Posterior cingulate gyrus (tissue), 11 donors: ENCODE measurements at regions not wholly inside any gene's neighbourhood (a gene's known extent, or its start where the extent isn't known, plus 50 kb on each side); places are given as distances from the start of the nearest gene placed in this dataset.

Experiments
- DNase-seq, 10 donors: peaks; one replicate each; pipeline versions ENCODE4 v3.0.0 to v3.0.0-alpha.2; 2020 to 2021; ENCODE audit warnings: mixed read lengths in 3 of 10
- intact Hi-C: fragments of 100-400 bp; cut with DNase I; formaldehyde crosslinking; loops from one replicate; pipeline ENCODE4 v1.15.1; 2023

GRCh38 chr1:65059930-65060538, 88.0 kb upstream of the AK4 start:
- intact Hi-C loops: loop anchor here (5.0 kb wide), 1 partner anchor 152 kb away; no protein-coding TSS in a partner anchor
- no peak for DNase-seq

DNA sequence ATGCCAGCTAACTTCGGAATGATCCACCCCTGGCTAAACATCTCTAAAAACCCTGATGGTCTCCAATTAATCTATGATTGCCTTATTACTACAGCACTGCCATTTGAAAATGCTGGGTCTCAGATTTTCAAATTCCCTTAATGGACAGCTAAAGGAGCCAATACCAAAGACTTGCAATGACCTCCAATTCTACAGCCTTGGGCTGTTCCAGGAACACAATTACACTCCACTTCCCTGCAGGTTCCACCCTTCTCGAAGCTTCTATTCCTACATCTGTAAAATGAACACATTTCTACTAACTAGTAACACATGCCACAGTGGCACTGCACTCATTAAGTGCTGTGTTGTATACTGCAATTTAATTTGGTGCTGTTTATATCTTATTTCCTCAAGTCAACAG, 85.7 kb upstream of the AK4 start:
- intact Hi-C loops: no loop called here
- DNase-seq: no peak

DNA sequence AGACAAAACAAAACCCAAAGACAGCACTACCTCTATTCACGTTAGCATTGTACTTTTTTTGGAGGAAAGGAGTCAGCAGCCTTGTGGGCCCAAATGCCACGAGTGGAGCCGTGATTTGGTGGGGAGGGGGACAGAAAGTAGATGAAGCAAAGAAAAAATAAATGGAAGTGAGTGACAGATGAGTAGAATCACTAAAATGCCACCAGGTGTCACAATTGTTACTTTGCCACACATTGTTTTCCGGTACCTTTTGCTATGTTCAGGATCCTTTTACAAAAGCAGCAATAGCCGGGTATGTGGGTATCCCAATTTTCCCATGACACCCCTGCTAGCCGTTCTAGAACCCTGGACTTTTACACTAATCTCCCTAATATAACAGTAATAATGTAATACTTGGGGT, 85.0 kb upstream of the AK4 start:
- intact Hi-C loops: no loop called here
- DNase-seq: peak in 1 of 10 donors; percentile 28

- intact Hi-C loops: loop anchor here (5.0 kb wide), 2 partner anchors 82 to 98 kb away; partner anchors contain the start of genes AK4 and JAK1
Measured at GRCh38 chr1:65064981-65065380, 83.0 kb upstream of the AK4 start.

GRCh38 chr1:65065524-65066418, 82.2 kb upstream of the AK4 start:
- intact Hi-C loops: loop anchor here (5.0 kb wide), 2 partner anchors 82 to 98 kb away; partner anchors contain the start of genes AK4 and JAK1
- DNase-seq: peak in 4 of 10 donors; percentile 32 to 77 (median 36)

More at GRCh38 chr1:65064981-65065380, 83.0 kb upstream of the AK4 start:
- no peak for DNase-seq

DNA sequence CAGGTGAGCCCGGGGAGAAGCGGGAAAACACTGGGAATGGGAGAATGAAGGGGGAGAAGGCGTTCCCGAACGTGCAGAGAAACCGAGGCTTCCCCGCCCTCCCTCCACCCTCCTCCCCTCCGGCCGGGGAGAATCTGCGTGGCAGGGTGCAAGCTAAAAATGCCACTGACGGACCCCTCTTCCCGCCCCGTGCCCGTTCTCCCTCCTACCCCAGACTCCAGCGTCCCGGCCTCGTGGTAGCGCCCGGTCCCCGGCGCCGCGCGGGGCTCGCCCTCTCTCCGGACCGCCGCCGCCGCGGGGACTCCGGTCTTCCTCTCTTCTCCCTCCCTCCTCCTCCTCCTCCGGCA, 81.6 kb upstream of the AK4 start:
- no peak for DNase-seq
- intact Hi-C loops: loop anchor here (5.0 kb wide), 2 partner anchors 81 to 99 kb away; partner anchors contain the start of genes AK4 and JAK1

GRCh38 chr1:65066766-65067490, 81.1 kb upstream of the AK4 start:
- intact Hi-C loops: loop anchor here (5.0 kb wide), 2 partner anchors 80 to 100 kb away; partner anchors contain the start of genes AK4 and JAK1
- peak; percentile 75 to 97 (median 83) for DNase-seq

DNA sequence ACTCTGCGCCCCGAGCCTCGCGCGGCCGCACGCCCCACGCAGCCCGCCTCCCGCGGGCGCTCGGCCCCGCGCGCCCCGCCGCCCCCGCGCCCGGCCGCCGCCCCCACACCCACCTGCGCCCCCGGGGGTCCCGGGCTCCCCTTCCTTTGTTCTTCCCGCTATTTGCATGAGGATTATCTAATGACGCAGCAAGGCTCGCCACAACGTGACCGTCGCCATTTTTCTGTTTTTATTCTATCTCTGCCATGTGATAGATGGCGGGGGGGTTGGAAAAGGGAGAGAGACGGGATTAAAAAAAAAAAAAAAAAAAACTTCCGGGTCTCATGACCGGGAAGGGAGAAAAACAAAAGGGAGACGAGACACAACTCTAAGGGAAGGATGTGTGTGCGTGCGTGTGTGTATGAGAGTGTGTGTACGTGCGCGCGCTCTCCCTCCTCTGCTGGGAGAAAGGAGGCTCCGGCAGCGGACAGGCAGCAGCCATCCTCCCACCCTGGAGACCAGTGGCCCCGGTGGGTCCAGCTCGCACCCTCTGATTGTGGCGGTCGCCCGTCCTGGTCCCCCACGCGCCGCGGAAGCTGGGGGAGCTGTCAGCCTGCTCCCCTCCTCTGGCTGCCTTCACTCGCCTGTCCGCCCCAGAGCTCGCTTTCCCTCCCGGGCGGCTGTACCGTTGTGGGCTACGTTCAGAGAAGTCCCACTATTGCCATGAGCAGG, 80.4 kb upstream of the AK4 start:
- intact Hi-C loops: loop anchor here (5.0 kb wide), 2 partner anchors 80 to 100 kb away; partner anchors contain the start of genes AK4 and JAK1
- DNase-seq: peak; percentile 51 to 94 (median 66)

- peak in 1 of 10 donors; percentile 41 for DNase-seq
- intact Hi-C loops: loop anchor here (5.0 kb wide), 2 partner anchors 79 to 101 kb away; partner anchors contain the start of genes AK4 and JAK1
Measured at GRCh38 chr1:65068202-65069010, 79.6 kb upstream of the AK4 start.

GRCh38 chr1:65069011-65069565, 78.9 kb upstream of the AK4 start:
- intact Hi-C loops: loop anchor here (5.0 kb wide), 2 partner anchors 78 to 102 kb away; partner anchors contain the start of genes AK4 and JAK1
- DNase-seq: no peak

- intact Hi-C loops: no loop called here
- DNase-seq: no peak
Measured at GRCh38 chr1:65072845-65073244, 75.2 kb upstream of the AK4 start.

- peak in 3 of 10 donors; percentile 22 to 41 (median 29) for DNase-seq
- intact Hi-C loops: no loop called here
Measured at GRCh38 chr1:65075123-65075976, 72.7 kb upstream of the AK4 start.

GRCh38 chr1:65077369-65077768, 70.6 kb upstream of the AK4 start:
- intact Hi-C loops: no loop called here
- DNase-seq: no peak

DNA sequence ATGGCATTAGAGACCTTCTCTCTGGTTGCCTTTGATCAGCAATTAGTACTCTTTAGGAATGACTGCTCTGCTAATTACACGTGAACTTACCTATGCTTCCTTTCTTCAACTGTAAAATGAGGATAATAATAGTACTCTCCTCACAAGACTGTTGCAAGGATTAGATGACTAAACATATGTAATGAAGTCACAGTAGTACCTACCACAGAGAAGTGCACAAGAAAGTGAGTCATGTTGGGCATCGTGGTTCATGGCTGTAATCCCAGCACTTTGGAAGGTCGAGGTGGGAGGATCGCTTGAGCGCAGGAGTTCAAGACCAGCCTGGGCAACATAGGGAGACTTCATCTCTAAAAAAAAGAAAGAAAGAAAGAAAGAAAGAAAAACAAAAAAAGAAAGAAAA, 68.1 kb upstream of the AK4 start:
- intact Hi-C loops: no loop called here

GRCh38 chr1:65082346-65083040, 65.5 kb upstream of the AK4 start:
- DNase-seq: no peak
- intact Hi-C loops: no loop called here

More for the DNA sequence above, 68.1 kb upstream of the AK4 start:
- no peak for DNase-seq

GRCh38 chr1:65083263-65083896, 64.6 kb upstream of the AK4 start:
- no peak for DNase-seq

GRCh38 chr1:65084066-65084465, 63.9 kb upstream of the AK4 start:
- intact Hi-C loops: no loop called here
- DNase-seq: no peak

More at GRCh38 chr1:65083263-65083896, 64.6 kb upstream of the AK4 start:
- intact Hi-C loops: no loop called here
